Calu3 (cell line): ENCODE measurements at regions not wholly inside any gene's neighbourhood (a gene's known extent, or its start where the extent isn't known, plus 50 kb on each side); places are given as distances from the start of the nearest gene placed in this dataset.
A peak's percentile ranks its signal among the peaks of the same experiment; 100 is the strongest.
"Not testable (repeated sequence)": the region's sequence is repeated elsewhere in the genome, so short reads cannot be mapped to it uniquely, and the experiment has no call there.

Experiments
- BruUV-seq: library from RNA; stranded (reverse); fragments of 400-500 nt; replicated peaks from 2 replicates; lab custom pipeline; 2021; lab: Mats Ljungman, UMichigan
- CTCF ChIA-PET: fragments of 300-600 bp; sonication (Branson Sonifier 250); formaldehyde crosslinking; loops from one replicate; lab custom pipeline; 2022; ENCODE audit warnings: antibody characterized with exemption; lab: Charles Lee
- DNase-seq: peaks from one replicate; pipeline ENCODE4 v3.0.0; 2022
- H3K27ac Mint-ChIP-seq: one replicate; pipeline ENCODE4 v1.8.0; 2022; ENCODE audit warnings: mixed read lengths; ENCODE audit not compliant: unreplicated experiment
- H3K27me3 Mint-ChIP-seq: one replicate; pipeline ENCODE4 v1.8.0; 2022; ENCODE audit warnings: mixed read lengths; ENCODE audit not compliant: unreplicated experiment
- H3K36me3 Mint-ChIP-seq: one replicate; pipeline ENCODE4 v1.8.0; 2022; ENCODE audit warnings: mild to moderate bottlenecking, moderate library complexity, mixed read lengths; ENCODE audit not compliant: insufficient read depth, unreplicated experiment
- H3K4me1 Mint-ChIP-seq: one replicate; pipeline ENCODE4 v1.8.0; 2022; ENCODE audit warnings: mild to moderate bottlenecking, low read depth, mixed read lengths; ENCODE audit not compliant: unreplicated experiment
- H3K4me3 Mint-ChIP-seq: one replicate; pipeline ENCODE4 v1.8.0; 2022; ENCODE audit warnings: mild to moderate bottlenecking, low read depth, moderate library complexity, mixed read lengths; ENCODE audit not compliant: unreplicated experiment
- H3K9me3 Mint-ChIP-seq: one replicate; pipeline ENCODE4 v1.8.0; 2022; ENCODE audit warnings: low read depth, mixed read lengths; ENCODE audit not compliant: unreplicated experiment
- intact Hi-C: fragments of 100-400 bp; cut with micrococcal nuclease; formaldehyde crosslinking; loops from one replicate; pipeline ENCODE4 v1.10.0; 2022; ENCODE audit not compliant: unreplicated experiment
- TF ChIP-seq, protein P1 (sequence below): fragments of 200-600 bp; IDR thresholded peaks from one replicate; pipeline ENCODE4 v1.8.0; 2022; ENCODE audit warnings: antibody characterized with exemption; ENCODE audit not compliant: unreplicated experiment

DNA sequence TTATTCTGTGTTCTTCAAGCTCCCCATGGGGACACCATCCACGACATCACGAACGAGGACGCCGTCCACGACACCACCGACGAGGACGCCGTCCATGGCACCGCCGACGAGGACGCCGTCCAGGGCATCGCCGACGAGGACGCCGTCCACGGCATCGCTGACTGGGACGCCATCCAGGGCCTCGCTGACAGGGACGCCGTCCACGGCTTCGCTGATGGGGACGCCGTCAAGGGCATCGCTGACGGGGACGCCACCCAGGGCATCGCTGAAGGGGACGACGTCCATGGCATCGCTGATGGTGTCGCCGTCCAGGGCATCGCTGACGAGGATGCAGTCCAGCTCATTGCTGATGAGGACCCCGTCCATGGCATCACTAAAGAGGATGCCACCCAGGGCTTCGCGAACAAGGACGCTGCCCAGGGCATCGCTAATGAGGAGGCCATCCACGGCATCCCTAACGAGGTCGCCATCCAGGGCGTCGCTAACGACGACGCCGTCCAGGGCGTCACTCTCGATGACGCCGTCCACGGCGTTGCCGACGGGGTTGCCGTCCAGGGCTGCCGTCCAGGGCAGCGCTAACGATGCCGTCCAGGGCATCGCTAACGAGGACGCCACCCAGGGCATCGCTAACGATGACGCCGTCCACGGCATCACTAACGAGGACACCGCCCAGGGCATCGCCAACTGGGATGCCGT, 949.2 kb downstream of the TUBA3C start:
- intact Hi-C loops: no loop called here
- H3K9me3 Mint-ChIP-seq: no peaks in the 10 kb centered on the region
- H3K27me3 Mint-ChIP-seq: no peaks in the 10 kb centered on the region
- H3K4me3 Mint-ChIP-seq: no peak overlapping the region
- no peaks in the 10 kb centered on the region for H3K4me1 Mint-ChIP-seq
- no peaks in the 10 kb centered on the region for H3K36me3 Mint-ChIP-seq
- BruUV-seq: no TSS peak
- no peak overlapping the region for H3K27ac Mint-ChIP-seq
- CTCF ChIA-PET: no interaction called here
- TF ChIP-seq, protein P1, sequence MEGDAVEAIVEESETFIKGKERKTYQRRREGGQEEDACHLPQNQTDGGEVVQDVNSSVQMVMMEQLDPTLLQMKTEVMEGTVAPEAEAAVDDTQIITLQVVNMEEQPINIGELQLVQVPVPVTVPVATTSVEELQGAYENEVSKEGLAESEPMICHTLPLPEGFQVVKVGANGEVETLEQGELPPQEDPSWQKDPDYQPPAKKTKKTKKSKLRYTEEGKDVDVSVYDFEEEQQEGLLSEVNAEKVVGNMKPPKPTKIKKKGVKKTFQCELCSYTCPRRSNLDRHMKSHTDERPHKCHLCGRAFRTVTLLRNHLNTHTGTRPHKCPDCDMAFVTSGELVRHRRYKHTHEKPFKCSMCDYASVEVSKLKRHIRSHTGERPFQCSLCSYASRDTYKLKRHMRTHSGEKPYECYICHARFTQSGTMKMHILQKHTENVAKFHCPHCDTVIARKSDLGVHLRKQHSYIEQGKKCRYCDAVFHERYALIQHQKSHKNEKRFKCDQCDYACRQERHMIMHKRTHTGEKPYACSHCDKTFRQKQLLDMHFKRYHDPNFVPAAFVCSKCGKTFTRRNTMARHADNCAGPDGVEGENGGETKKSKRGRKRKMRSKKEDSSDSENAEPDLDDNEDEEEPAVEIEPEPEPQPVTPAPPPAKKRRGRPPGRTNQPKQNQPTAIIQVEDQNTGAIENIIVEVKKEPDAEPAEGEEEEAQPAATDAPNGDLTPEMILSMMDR: no peak
- DNase-seq: no peak

DNA sequence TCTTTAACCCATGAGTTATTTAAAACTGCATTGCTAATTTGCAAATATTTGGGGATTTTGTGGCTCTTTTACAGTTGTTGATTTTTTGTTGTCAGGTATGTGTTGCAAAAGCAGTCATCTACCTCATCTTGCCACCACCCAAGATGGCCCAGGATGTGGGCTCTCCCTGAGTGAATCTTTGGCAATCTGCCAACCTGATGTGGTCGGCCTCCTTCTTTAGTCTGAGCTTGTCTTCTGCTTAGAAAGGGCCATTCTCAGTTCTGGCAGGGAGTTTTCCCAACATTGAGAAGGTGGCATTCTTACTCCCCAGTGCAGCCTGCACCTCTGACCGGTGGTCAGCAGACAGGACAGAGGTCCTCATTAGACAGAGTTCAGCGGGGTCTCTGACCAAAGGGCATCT, 957.2 kb downstream of the TUBA3C start:
- H3K9me3 Mint-ChIP-seq, H3K36me3 Mint-ChIP-seq, CTCF ChIA-PET, H3K27ac Mint-ChIP-seq, H3K4me3 Mint-ChIP-seq, H3K27me3 Mint-ChIP-seq, DNase-seq, intact Hi-C loops, BruUV-seq, H3K4me1 Mint-ChIP-seq: not testable (repeated sequence)

DNA sequence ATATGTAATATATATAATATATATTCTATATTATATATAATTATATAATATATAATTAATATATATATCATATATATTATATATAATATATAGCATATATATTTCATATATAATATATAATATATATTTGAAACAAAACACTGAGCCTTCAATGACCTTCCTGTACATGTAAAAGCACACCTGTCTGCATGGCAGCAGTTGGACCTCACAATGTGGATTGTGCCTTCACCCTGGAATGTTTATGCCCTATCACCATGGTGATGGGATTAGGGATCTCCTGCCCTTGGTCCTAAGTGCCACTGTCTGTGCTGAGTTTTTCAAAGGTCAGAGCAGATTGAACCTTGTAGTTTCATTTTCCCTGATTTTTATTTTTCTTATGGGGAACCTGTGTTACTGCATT, 966.9 kb downstream of the TUBA3C start:
- DNase-seq, H3K9me3 Mint-ChIP-seq, H3K27ac Mint-ChIP-seq, H3K36me3 Mint-ChIP-seq, CTCF ChIA-PET, BruUV-seq, H3K27me3 Mint-ChIP-seq, H3K4me1 Mint-ChIP-seq, intact Hi-C loops, H3K4me3 Mint-ChIP-seq: not testable (repeated sequence)

DNA sequence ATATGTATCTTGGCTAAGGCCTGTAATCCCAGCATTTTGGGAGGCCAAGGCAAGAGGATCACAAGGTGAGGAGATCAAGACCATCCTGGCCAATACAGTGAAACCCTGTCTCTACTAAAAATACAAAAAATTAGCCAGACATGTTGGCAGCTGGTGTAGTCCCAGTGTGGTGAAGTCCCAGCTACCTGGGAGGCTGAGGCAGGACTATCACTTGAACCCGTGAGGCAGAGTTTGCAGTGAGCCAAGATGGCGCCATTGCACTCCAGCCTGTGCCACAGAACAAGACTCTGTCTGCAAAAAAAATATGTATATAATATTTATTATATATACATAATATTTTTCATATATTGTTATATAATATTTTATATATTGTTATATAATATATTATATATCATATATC, 968.1 kb downstream of the TUBA3C start:
- BruUV-seq, intact Hi-C loops, H3K4me3 Mint-ChIP-seq, DNase-seq, H3K27ac Mint-ChIP-seq, CTCF ChIA-PET, H3K36me3 Mint-ChIP-seq, H3K4me1 Mint-ChIP-seq, H3K9me3 Mint-ChIP-seq, H3K27me3 Mint-ChIP-seq: not testable (repeated sequence)

DNA sequence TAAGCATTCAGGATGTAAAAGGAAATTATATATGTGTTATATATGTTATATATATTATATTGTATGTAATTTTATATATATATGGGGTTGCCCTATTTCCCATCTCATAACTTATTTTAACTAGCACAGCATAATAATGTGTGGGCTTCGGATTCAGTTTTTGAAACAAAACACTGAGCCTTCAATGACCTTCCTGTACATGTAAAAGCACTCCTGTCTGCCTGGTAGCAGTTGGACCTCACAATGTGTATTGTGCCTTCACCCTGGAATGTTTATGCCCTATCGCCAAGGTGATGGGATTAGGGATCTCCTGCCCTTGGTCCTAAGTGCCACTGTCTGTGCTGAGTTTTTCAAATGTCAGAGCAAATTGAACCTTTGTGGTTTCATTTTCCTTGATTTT, 968.8 kb downstream of the TUBA3C start:
- H3K4me1 Mint-ChIP-seq: no peaks in the 10 kb centered on the region
- BruUV-seq: no TSS peak
- no peak overlapping the region for H3K27ac Mint-ChIP-seq
- H3K9me3 Mint-ChIP-seq: peaks cover 10% of the 10 kb centered on the region
- H3K36me3 Mint-ChIP-seq: no peaks in the 10 kb centered on the region
- intact Hi-C loops: no loop called here
- TF ChIP-seq, protein P1: no peak
- no peaks in the 10 kb centered on the region for H3K27me3 Mint-ChIP-seq
- no peak for DNase-seq
- CTCF ChIA-PET: no interaction called here
- no peak overlapping the region for H3K4me3 Mint-ChIP-seq

DNA sequence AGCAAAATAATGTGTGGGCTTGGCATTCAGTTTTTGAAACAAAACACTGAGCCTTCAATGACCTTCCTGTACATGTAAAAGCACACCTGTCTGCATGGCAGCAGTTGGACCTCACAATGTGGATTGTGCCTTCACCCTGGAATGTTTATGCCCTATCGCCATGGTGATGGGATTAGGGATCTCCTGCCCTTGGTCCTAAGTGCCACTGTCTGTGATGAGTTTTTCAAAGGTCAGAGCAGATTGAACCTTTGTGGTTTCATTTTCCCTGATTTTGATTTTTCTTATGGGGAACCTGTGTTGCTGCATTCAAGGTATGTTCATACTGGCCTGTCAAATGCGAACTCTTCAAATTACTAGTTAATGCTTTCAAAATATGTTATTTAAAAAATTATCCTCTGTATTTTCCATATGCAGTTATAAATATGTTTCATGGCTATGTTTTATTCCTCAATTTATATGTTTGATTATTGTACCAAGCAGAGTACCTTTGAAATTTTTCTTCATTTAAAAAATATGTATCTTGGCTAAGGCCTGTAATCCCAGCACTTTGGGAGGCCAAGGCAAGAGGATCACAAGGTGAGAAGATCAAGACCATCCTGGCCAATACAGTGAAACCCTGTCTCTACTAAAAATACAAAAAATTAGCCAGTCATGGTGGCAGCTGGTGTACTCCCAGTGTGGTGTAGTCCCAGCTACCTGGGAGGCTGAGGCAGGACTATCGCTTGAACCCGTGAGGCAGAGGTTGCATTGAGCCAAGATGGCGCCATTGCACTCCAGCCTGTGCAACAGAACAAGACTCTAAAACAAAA, 969.7 kb downstream of the TUBA3C start:
- CTCF ChIA-PET, H3K27ac Mint-ChIP-seq, H3K4me1 Mint-ChIP-seq: not testable (repeated sequence)

DNA sequence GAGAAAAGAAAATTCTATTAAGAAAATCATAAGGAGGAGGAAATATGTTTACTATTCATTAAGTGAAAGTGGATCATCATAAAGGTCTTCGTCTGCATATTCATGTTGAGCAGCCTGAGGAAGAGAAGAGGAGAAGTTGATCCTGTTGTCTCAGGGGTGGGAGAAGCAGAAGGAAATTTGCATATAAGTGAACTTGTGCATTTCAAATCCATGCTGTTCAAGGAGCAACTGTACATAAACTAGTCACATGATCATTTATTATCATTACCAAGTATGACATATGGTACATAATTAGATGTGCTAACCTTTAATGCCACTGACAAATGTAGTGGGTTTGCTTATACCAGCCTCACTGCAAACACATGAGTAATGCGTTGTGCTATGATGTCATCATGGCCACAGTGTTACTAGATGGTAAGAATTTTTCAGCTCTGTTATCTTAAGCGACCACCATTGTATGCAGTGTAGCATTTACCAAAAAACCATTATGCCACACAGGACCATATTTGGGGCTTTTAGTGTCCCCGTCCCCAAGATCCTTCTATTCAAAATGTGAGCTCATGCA, 976.9 kb downstream of the TUBA3C start:
- H3K4me1 Mint-ChIP-seq, H3K27me3 Mint-ChIP-seq, intact Hi-C loops, BruUV-seq, H3K4me3 Mint-ChIP-seq, CTCF ChIA-PET, H3K9me3 Mint-ChIP-seq, DNase-seq, H3K36me3 Mint-ChIP-seq, H3K27ac Mint-ChIP-seq: not testable (repeated sequence)

More for the DNA sequence above, 969.7 kb downstream of the TUBA3C start:
- DNase-seq: peak; percentile 6
- intact Hi-C loops, BruUV-seq, H3K36me3 Mint-ChIP-seq, H3K27me3 Mint-ChIP-seq, H3K9me3 Mint-ChIP-seq, H3K4me3 Mint-ChIP-seq: not testable (repeated sequence)

DNA sequence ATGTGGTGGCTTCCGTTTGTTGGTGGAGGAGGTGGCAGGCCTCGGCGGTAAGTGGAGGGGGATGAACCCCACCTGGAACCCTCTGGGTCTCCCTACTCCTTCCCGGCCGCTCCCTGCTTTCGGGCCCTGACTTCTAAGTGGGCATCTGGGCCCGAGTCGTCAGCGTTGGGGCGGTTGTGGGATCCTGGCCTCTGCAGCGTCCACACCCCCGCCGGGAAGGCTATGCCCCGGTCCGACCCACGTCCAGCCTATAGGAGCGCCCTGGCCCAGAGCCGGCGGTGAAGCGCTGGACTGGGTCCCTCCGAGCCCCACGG, 986.3 kb downstream of the TUBA3C start:
- DNase-seq, intact Hi-C loops, CTCF ChIA-PET, H3K36me3 Mint-ChIP-seq, BruUV-seq, H3K4me1 Mint-ChIP-seq, H3K9me3 Mint-ChIP-seq, H3K27me3 Mint-ChIP-seq, H3K27ac Mint-ChIP-seq, H3K4me3 Mint-ChIP-seq: not testable (repeated sequence)
